GM18505 (cell line): ENCODE measurements at regions not wholly inside any gene's neighbourhood (a gene's known extent, or its start where the extent isn't known, plus 50 kb on each side); places are given as distances from the start of the nearest gene placed in this dataset.

Experiments used
- ATAC-seq: cut with Tn5 transposase; IDR thresholded peaks from one replicate; pipeline ENCODE4 v1.9.1; 2021; ENCODE audit not compliant: unreplicated experiment
- POLR2A ChIP-seq: IDR thresholded peaks from 4 replicates; pipeline ENCODE4 v1.6.1; 2011; ENCODE audit warnings: borderline replicate concordance; ENCODE audit not compliant: insufficient read depth, insufficient read length; ENCODE audit errors: extremely low read depth

DNA sequence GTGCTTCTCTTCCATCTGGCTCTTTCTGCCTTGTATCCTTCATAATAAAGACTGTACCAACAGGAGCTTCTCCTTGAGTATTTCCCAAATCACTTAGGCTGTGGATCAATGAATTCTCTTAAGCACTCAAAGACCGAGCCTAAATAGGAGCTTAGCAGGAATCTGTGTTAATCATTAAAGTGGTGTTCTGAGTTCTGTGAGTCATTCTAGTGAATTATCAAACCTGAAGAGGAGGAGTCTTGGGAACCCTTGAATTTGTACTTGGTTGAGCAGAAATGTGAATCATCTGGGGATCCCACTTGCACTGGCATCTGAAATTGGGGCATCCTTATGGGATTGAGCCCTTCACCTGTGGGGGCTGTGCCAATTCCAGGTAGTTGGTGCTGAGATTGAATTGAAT is 946.2 kb downstream of the BCL11B start:
- no peak for TF ChIP-seq POLR2A
- ATAC-seq: no peak

- TF ChIP-seq POLR2A: no peak
- ATAC-seq: no peak
Observed at GRCh38 chr14:98328496-98328895, 943.5 kb downstream of the BCL11B start.

DNA sequence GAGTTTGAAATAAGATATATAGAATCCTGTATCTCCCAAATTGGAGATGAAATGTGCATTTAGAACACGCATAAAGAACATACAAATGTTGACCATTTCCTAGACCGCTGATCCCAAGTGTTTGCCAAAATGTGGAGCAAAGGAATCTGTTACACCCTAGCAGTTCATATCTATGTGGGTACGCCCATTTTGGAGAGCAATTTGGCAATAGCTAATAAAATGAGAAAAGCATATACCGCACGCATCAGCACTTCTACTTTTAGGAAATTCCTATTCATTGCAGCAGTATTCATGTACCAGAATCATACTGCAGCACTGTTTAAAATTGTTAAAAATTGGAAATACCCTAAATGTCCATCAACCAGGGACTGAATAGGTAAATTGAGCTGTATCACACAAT is 937.8 kb downstream of the BCL11B start:
- no peak for TF ChIP-seq POLR2A
- no peak for ATAC-seq

DNA sequence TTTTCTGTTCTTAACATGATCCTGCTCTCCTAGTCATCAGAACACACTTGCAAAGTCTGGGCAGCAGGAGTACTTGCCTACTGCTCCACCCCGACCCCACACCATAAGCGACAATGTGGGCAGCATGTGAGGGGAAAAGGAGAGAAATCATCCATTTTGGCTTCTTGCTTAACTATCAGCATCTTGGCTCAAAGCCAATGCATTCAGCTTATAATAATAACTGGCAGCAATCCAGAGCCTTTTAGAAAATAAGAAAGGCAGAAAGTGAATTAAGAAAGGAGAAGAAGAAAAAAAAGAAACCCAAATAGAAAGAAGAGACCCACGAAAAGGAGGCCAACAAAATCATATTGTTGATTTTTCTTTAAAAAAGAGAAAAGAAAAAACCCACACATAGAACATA is 930.8 kb downstream of the BCL11B start:
- ATAC-seq: no peak
- no peak for TF ChIP-seq POLR2A

- TF ChIP-seq POLR2A: no peak
Observed at GRCh38 chr14:98345161-98345560, 926.8 kb downstream of the BCL11B start.

GRCh38 chr14:98347686-98348085 is 924.3 kb downstream of the BCL11B start:
- TF ChIP-seq POLR2A: no peak
- ATAC-seq: no peak

More at GRCh38 chr14:98345161-98345560, 926.8 kb downstream of the BCL11B start:
- no peak for ATAC-seq

DNA sequence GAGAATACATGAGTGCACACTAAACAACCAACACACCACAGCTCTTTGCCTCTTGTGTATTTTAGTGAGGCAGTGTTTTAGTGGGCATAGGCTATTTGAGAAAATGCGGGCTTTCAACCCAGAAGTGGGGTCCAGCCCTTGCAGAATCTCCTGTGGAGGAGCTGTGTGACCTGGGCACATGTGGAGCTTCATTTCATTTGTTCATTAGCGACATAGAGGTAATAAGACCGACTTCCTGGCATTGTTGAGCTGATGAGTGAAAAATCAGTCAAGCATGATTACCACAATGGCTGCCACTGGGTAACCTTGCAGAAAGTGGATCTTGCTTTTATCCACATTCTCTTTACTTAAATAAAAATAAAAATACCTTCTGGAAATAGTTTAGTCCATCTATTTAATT is 923.5 kb downstream of the BCL11B start:
- no peak for ATAC-seq
- TF ChIP-seq POLR2A: no peak

DNA sequence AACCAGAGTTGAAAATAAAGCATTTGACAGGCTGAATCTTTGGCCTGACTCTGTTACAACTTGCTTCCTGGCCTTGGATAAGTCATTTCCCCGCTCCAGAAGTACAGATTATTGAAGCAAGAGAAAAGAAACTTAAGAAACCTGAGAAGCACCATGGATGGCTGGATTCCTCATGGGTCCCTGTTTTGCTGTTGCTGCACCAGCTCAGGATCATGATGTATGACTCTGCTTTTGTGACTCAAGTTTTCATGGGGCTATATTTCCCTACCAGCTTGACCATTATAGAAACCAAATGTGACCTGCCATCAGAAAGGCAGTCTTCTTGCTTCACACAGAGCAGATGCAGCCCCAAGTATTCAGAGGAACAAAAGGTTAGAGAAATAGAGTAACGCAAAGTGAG is 921.8 kb downstream of the BCL11B start:
- ATAC-seq: no peak
- no peak for TF ChIP-seq POLR2A

- no peak for TF ChIP-seq POLR2A
- ATAC-seq: no peak
Observed at GRCh38 chr14:98364961-98365360, 907.0 kb downstream of the BCL11B start.

- ATAC-seq: no peak
Observed at GRCh38 chr14:98366429-98366828, 905.6 kb downstream of the BCL11B start.

DNA sequence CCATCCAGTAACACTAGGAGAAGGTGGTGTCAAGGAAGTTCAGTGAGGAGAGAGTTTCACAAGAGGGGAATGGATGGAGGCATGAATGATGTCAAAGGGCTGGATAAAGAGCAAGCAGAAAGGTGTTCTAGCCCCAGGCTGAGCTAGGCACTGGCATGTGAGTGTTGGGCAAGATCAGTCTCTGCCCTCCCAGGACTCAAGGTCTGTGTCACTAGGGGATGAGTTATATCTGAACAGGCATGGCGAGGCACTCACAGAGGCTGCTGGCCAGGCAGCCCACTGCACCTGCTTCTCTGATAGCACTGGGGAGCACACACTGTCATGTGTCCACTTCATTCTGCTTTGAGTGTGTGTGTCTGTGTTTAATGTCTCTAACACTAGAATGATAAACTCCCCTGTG is 903.8 kb downstream of the BCL11B start:
- no peak for ATAC-seq
- TF ChIP-seq POLR2A: no peak

More at GRCh38 chr14:98366429-98366828, 905.6 kb downstream of the BCL11B start:
- TF ChIP-seq POLR2A: no peak

GRCh38 chr14:98368916-98369315 is 903.1 kb downstream of the BCL11B start:
- TF ChIP-seq POLR2A: no peak
- ATAC-seq: no peak

- no peak for TF ChIP-seq POLR2A
- ATAC-seq: no peak
Observed at GRCh38 chr14:98369344-98369743, 902.7 kb downstream of the BCL11B start.

- no peak for TF ChIP-seq POLR2A
- no peak for ATAC-seq
Observed at GRCh38 chr14:98370352-98370751, 901.6 kb downstream of the BCL11B start.

GRCh38 chr14:98371141-98371540 is 900.9 kb downstream of the BCL11B start:
- ATAC-seq: no peak
- TF ChIP-seq POLR2A: no peak

DNA sequence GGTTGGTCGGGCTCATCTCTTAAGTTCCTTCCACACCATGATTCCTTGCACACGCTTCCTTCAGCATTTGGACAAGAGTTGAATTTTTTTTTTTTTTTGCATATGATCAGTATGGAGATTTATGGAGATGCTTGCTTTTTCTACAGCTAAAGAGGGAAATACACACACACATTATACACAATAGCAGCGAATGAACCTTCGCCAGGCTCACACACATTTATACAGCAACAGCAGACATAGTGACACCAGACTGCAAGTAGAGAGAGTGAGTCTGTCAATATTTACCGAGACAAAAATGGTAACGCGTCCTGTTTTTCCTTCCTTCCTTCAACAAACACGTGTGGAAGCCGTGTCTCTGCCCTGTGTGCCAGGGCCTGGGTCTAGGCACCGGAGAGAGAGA is 897.9 kb downstream of the BCL11B start:
- TF ChIP-seq POLR2A: no peak
- no peak for ATAC-seq

- ATAC-seq: no peak
- no peak for TF ChIP-seq POLR2A
Observed at GRCh38 chr14:98375566-98375965, 896.4 kb downstream of the BCL11B start.

DNA sequence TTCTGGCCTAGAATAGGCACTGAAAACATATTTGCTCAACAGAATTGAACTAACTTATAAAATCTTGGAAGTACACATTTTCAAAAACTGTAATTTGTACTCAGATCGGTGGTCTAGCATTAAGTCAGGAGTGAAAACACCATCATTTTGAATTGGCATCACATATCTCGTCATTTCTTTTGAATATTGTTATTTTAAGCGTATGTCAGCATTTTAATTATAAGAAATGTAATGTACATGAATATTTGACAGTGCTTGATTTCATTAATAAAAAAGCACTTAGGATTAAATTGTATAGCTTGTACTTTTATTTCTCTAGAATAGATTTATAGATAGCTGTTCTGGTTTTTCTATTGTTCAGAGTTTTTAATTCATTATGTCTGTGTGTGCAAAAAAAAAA is 892.2 kb downstream of the BCL11B start:
- no peak for ATAC-seq
- TF ChIP-seq POLR2A: no peak
